Effector CD4-positive, alpha-beta T cell (primary cell): ENCODE measurements at regions not wholly inside any gene's neighbourhood (a gene's known extent, or its start where the extent isn't known, plus 50 kb on each side); places are given as distances from the start of the nearest gene placed in this dataset.

ENCODE experiments used
- DNase-seq: peaks from one replicate; pipeline ENCODE4 v3.0.0-alpha.2; 2020

DNA sequence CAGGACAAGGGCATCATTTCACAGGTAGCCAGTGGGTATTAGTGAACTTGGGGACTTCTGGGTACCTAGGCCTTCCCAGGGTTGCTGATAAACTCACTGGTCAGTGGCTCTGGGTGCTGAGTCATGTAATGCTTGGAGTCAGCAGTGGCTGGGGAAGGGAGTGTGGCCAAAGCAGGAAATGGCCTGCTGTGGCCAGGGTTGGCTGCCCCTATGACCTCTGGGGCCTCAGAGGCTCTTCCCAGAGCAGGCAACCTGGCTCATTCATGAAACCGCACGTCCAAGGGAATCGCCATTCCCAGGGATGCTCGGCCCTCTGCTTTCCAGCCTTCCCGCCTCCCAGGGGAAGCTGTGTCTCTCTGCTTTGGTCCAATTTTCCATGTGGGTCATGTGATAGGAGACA is 294.9 kb downstream of the DYSF start:
- no peak for DNase-seq

- no peak for DNase-seq
Observed at GRCh38 chr2:71747559-71747958, 294.2 kb downstream of the DYSF start.

DNA sequence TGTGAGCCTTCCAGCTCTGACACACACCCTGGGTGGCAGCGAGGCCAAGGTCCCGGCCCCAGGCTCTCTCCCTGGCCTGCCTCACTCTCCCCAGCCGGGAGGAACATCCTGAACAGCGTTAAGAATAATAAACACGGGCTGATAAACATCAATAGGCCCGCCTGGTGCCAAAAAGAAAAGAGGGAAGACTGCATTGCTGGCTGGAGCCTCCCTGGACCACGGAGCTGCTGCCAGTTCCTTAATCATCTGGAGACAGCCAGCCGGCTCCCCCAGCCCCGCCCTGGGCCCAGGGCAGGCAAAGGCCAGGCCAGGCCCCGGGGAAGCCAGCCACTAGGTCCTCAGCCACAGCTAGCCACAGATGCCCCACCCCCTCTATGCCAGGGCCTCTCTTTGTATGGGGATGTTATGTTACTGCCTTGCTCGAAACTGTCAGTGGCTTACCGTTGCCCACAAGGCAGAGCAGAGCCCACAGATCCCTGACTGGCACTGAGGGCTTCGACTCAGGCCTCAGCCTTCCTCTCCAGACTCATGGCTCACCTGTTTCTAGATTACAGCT is 293.7 kb downstream of the DYSF start:
- DNase-seq = no peak

DNA sequence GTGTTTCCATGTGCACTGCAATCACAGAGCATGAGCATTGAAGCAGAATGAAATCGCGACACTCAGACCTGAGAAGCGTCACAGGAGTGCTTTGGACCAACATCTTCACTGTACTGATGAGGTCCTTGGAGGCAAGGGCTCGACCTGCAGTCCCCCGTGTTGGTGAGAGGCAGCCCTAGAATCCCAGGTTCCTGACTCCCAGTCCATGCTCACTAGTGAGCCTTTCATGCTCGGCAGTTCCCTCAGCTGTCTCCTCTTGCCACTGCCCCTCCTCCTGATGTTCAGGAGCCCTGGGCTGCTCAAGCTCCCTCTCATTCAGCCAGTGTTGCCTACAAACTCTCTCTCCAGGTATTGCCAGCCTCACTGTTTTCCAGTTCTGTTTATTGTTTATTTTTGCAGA is 291.4 kb downstream of the DYSF start:
- no peak for DNase-seq

DNA sequence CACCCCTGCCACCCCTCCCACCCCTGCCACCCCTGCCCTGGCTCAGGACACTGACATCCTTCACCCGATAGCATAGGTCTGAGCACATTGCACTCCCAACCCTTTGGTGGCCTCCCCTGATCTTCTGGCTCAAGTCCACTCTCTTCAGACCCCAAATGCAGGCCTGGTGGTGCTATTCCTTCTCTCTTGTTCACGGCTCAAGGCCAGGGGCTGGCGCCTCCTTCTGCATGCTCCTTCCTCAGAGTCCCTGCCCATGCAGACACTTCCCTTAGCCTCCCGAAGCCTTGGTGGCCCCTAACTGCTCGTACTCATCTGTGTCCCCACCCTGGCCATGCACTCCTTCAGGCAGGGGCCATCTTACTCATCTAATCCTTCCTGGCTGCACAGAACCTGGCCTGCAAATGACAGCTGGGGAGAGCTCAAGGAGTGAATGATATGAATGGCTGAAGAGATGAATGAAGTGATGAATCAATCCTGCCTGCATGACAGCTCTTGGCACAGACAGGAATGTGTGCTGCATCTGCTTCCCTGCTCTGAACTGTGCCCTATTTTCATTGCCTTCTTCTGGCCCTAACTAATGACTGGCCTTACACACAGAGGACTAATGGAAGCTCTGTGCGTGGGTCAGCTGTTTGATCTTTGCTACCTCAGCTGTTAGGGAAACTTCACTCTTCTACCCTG is 290.8 kb downstream of the DYSF start:
- DNase-seq = no peak

DNA sequence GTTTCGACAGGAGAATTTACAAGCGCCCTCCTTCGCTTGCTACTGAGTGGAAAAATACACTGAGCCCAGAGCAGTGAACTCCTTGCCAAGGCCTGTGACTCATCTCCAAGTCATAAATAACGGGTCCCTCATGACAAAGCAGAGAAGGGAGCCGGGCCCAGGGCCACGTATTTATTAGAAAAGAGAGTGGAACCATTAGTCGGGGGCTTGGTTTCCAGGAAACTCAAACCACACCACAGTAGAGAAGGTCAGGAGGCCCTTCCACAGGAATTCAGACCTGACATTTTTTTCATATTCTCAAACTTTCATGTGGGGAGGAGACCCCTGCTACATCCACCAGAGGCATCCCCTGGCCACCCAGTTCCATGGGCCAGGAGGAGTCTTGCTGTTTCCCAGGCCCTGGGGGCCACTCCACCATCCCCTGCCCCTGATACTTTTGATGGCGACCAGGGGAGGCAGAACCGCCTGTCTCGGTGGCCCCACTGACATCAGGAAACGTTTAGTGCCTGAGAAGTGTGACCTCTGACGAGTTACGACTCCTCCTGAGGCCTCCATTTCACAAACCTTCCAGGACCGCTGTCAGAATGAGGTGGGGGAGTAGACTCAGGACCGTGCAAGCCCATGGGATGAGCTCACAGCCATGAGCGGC is 289.7 kb downstream of the DYSF start:
- no peak for DNase-seq

GRCh38 chr2:71736986-71737385 is 283.6 kb downstream of the DYSF start:
- no peak for DNase-seq

DNA sequence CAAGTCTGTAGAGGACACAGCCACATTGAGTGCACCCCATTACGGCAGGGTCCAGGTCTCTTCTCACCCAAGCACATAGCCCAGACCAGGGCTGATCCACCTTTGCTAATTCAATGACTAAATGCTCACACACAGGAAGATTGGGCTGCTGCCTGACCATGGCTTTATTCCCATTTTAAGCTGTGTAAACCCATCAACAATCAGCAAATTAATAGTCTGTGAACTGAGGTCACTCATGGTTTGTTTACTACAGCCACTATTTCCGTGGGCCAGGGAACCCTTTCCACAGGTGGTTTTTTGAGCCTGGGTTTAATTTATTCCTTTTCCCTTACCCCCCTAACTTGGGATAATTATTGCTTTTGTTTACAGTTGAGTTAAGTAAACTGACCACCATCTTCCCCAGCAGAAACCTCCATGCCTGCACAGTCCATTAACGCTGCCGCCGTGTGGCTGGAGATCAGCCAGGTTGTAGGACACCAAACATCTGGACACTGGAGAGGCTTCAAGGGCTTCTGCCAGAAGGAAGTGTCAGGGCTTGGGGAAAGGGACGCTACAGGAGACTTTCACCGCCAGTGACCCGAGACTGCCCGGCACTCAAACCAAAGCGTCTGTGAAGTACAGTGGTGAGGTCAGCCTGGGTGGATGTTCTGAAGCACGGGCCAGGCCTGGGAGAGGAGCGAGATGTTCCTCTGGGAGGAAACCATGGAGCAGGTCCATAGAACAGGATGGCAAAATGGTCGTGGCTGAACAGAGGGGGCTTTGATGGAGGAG is 282.9 kb downstream of the DYSF start:
- DNase-seq = no peak
